Mesodermal cell (in vitro differentiated cells): ENCODE measurements at regions not wholly inside any gene's neighbourhood (a gene's known extent, or its start where the extent isn't known, plus 50 kb on each side); places are given as distances from the start of the nearest gene placed in this dataset.

Source experiments
- H3K27ac ChIP-seq: 2 replicates; pipeline ENCODE4 v1.7.0; 2013; ENCODE audit warnings: mild to moderate bottlenecking, low read depth, low read length, moderate library complexity; ENCODE audit not compliant: severe bottlenecking
- H3K36me3 ChIP-seq: 2 replicates; pipeline ENCODE4 v1.7.1; 2013; ENCODE audit warnings: mild to moderate bottlenecking, low read length, moderate library complexity; ENCODE audit not compliant: control insufficient read depth, insufficient read depth
- H3K4me1 ChIP-seq: one replicate; pipeline ENCODE4 v1.7.1; 2013; ENCODE audit warnings: mild to moderate bottlenecking, low read length; ENCODE audit not compliant: insufficient read depth, control insufficient read depth, poor library complexity, severe bottlenecking
- H3K4me3 ChIP-seq: 2 replicates; pipeline ENCODE4 v1.7.0; 2013; ENCODE audit warnings: low read length, control low read depth, mild to moderate bottlenecking; ENCODE audit not compliant: insufficient read depth, poor library complexity, severe bottlenecking; ENCODE audit errors: extremely low read depth
- H3K9me3 ChIP-seq: 2 replicates; pipeline ENCODE4 v1.7.1; 2013; ENCODE audit warnings: mild to moderate bottlenecking, low read length, moderate library complexity; ENCODE audit not compliant: control insufficient read depth
- WGBS, 2 experiments: methylation state at CpG; one replicate each; pipeline ENCODE4 v1.1.5; 2013; ENCODE audit warnings: missing lambda C conversion rate in 2 of 2; ENCODE audit not compliant: insufficient coverage in 2 of 2; 5-methylcytosine and 5-hydroxymethylcytosine counted together

DNA sequence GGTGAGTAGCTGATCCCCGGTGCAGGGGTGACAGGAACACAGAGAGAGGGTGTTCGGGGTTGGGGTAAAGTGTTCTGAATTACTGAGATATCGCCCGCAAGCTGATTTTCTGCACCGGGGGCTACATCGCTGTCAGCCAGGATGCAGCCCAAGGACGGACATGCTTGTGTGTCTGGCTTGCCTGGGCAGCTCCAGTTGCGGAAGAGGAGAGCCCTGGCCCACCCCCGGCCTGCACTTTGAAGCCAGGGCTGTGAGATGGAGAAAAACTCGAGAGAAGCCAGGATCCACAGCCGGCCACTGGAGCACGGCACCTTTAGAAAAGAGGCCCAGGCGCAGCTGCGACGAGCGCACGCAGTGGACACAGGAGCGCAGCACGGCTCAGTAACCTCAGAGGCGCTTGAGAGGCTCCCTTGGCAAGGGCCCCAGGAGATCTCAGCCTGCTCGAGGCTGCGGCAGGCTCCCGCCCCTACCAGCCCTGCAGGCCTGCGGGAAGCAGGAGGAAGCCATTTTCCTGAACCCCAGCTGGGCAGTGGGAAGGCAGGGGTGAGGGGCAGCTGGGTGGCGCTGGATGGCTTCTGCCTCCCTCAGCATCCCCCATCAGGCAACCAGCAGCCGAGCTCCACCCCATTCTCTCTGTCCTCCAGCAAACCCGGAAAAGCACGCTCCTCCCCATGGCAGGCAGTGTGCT is 59.2 kb downstream of the C9orf50 start:
- Histone ChIP-seq H3K4me1 (peaks cover 28% of the 10 kb centered on the region), H3K27ac (no peak overlapping the region), H3K4me3 (no peak overlapping the region), H3K9me3 (no peaks in the 10 kb centered on the region), H3K36me3 (no peaks in the 10 kb centered on the region)
- 78% methylated on average over 22 to 27 of the region's 28 CpGs for WGBS, 2 experiments

DNA sequence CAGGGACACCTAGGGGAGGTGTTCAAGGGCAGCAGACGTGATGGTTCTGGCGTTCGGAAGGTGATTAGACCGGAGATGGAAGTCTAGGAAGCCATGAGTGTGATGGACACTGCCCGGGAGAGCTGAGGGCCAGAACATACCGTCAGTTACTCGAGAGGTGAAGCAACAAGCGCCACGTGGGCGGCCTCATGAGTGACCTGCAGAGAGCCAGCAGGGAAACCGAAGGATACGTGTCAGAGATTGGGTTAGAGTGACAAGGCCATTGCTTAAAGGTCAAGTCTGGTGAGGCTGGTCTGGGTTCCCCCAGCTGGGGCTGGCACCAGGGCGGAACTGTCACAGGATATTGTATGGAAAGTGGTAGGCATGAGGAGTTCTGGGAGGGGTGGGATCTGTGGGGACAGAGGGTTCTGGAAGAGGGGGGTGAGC is 60.0 kb downstream of the C9orf50 start:
- H3K36me3 ChIP-seq, result no peaks in the 10 kb centered on the region
- H3K4me1 ChIP-seq, result peaks cover 37% of the 10 kb centered on the region
- 91 to 93% methylated on average over 13 of the region's 13 CpGs for WGBS, 2 experiments
- no peak overlapping the region for H3K4me3 ChIP-seq
- no peak overlapping the region for H3K27ac ChIP-seq
- no peaks in the 10 kb centered on the region for H3K9me3 ChIP-seq

DNA sequence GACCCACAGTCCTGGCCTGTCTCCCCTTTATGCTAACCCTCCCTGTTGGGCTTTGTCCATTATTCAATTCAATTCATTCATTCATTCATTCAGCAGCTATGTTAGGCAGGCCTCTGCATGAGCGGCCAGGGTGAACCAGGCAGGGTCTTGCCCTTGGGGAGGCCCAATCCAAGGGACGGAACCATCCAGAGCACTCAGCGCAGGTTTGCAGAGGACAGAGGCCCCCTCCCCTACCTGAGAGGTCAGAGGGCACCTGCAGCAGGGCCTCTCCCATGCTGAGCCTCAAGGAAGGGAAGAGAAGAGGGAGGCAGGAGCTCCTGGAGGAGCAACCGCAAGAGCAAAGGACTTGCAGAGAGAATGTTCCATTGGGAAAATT is 61.4 kb downstream of the C9orf50 start:
- Histone ChIP-seq H3K4me1 (peaks cover 43% of the 10 kb centered on the region), H3K4me3 (no peak overlapping the region), H3K9me3 (no peaks in the 10 kb centered on the region), H3K36me3 (no peaks in the 10 kb centered on the region), H3K27ac (no peak overlapping the region)
- WGBS, 2 experiments, result 80% methylated on average over 2 to 3 of the region's 4 CpGs

DNA sequence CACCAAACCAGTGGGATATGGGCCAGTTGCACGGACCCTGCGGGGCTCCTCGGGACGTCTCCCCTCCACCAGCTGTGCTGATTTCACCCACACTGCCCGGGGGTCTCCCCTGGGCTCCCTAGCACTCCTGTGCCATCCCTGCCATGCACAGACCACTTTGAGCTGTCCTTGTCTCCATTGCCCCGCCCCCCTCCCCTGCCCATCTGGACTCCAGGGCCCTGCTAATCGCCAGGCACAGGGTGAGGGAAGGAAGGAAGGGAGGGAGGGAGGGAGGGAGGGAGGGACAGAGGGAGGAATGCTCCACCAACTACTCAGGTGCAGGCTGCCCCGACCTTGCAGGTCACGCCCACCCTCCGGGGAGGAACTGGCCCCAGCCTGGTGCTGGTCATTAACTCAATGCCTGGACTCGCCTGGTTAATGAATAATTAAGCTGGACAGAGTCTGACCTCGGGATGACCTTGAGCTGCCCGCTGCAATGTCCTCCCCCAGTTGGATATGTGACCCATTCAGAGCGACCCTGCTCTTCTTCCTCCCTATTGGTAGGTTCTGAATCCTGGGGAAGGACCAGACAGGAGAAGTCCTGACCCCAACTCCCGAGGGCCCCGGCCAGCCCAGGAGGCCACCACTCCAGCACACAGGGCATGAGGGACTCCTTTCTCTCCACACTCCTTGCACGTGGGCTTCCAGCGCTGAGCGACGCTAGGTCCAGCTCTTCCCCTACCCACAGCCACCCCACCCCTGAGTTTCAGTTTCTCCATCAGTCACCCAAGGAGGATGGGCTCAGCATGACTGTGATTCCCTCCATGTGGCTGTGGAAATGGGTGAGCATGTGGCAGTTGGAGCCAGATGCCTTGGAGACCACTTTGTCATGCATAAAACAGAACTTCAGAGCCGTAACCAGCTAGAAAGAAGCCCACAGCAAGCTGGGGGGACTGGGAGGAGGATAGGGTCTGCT is 62.1 kb downstream of the C9orf50 start:
- no peak overlapping the region for H3K4me3 ChIP-seq
- no peak overlapping the region for H3K27ac ChIP-seq
- no peaks in the 10 kb centered on the region for H3K36me3 ChIP-seq
- peaks cover 45% of the 10 kb centered on the region for H3K4me1 ChIP-seq
- WGBS, 2 experiments, result 50% methylated on average over 13 to 14 of the region's 21 CpGs
- H3K9me3 ChIP-seq, result no peaks in the 10 kb centered on the region

DNA sequence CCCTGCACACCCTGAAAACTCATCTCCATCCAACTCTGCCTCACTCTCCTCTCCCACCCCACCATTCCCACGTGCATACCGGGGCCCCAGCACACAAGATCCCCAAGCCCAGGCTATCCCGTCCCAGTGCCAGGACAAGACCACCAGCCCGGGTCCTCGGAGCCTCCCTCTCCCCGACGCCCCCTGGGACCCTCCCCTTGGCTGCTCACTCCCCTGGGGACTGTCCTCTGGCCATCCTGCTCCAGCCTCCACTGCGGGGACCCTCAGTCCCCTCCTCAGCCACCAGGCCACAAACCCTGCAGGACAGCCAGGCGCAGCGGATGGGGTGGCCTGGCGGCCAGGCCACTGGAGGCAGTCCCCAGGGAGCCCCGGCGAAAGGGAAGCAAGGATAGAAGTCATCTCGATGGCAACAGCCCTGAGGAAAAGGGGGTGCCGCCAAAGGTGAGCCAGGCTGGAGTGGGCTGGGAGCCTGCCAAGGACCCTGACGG is 62.8 kb downstream of the C9orf50 start:
- H3K27ac ChIP-seq, result peak overlapping the region; percentile 84
- H3K9me3 ChIP-seq, result no peaks in the 10 kb centered on the region

DNA sequence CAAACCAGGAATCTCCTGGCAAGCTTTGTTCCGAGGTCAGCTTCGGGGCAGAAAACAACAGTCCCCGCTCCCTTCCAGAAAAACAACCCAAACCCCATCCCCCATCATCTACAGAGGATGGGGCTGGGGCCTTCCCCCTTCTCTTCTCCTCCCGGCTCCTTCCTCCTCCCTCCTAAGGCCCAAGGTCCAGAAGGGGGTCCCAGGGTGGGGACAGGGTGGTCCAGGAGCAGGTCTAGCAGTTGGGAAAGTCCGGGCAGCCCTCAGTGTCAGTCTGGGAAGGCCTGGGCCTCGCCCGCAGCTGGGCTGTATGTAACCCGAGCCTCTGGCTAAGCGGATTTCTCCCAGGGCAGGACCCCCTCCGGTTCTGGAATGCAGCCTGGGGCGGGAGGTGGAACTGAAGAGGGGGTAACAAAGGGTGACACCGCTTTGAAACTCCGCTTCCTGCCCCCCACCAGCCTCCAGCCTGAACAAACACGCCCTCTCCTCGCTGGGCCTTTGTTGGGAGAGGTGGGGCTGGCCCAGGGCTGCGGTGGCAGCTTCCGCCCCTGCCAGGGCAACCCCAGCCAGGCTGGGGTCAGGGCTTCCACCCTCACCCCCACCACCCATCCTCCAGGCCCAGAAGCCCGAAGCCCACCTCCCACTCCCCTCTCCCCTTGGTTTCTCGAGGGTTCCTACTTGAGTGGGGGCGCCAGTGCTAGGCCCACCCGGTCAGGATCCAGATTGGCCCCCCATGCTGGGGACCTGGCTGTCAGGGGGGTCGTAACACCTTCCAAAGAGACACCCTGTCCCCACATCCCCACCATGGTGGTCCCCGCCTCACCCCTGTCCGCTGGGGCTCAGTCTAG is 63.5 kb downstream of the C9orf50 start:
- Histone ChIP-seq H3K36me3 (no peaks in the 10 kb centered on the region), H3K27ac (peak overlapping the region; percentile 84), H3K4me3 (no peak overlapping the region), H3K9me3 (no peaks in the 10 kb centered on the region), H3K4me1 (peaks cover 44% of the 10 kb centered on the region)
- 13 to 24% methylated on average over 13 to 16 of the region's 24 CpGs for WGBS, 2 experiments

More for the DNA sequence above, 62.8 kb downstream of the C9orf50 start:
- H3K4me1 ChIP-seq, result peaks cover 45% of the 10 kb centered on the region
- 45 to 54% methylated on average over 12 of the region's 16 CpGs for WGBS, 2 experiments
- H3K4me3 ChIP-seq, result no peak overlapping the region
- H3K36me3 ChIP-seq, result no peaks in the 10 kb centered on the region

DNA sequence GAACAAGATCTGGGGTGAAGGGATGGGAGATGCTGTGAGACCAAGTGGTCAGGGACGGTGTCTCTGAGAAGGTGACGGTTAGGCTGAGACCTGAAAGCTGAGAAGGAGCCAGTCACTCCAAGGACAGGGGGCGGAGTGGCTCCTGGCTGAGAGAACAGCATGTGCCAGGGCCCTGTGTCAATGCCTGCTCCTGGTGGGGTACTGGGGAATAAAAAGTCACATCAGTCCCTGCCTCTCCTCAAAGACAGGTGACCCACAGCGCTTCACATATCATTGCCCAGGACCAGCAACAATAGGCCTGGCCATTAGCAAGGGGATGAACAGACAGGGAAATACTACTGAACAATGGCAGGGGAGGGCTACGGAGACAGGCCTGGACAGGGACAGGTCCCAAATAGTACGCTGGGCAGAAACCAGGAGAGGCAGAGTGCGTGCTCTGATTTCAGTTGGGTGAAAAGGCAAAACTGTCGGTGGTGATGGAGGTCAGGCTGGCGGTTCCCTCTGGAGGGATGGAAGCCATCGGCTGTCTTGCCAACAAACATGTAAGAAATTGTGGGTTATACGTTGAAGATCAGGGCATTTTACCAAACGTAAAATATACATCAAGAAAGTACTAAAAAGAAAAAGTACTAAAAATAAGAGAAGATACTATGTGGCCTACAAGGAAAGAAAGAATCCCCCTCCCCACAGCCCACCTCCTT is 64.3 kb downstream of the C9orf50 start:
- 56% methylated on average over 8 of the region's 12 CpGs for WGBS, 2 experiments
- peak overlapping the region; percentile 84 for H3K27ac ChIP-seq

DNA sequence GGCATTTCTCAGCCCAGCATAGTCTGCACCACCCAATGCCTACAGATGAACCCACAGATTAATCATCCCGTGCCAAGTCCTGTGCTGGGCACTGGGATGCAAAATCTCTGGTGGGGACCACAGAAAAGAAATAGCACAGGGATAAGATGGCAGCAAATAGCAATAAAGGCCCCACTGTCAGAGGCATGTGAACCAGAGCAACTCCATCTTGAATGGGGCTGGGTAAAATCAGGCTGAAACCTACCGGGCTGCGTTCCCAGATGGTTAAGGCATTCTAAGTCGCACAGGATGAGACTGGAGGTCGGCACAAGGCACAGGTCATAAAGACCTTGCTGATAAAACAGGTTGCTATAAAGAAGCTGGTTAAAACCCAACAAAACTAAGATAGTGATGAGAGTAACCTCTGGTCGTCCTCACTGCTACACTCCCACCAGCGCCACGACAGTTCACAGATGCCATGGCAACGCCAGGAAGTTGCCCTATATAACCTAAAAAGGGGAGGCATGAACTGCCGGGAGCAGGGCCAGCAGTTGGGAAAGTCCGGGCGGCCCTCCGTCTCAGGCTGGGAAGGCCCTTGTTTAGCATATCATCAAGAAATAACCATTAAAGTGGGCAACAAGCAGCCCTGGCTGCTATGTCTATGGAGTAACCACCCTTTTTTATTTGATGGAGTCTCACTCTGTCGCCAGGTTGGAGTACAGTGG is 65.2 kb downstream of the C9orf50 start:
- Histone ChIP-seq H3K9me3 (no peaks in the 10 kb centered on the region), H3K4me1 (peaks cover 40% of the 10 kb centered on the region), H3K27ac (no peak overlapping the region), H3K36me3 (no peaks in the 10 kb centered on the region), H3K4me3 (no peak overlapping the region)
- 88 to 92% methylated on average over 11 of the region's 14 CpGs for WGBS, 2 experiments

More for the DNA sequence above, 64.3 kb downstream of the C9orf50 start:
- Histone ChIP-seq H3K4me1 (peaks cover 42% of the 10 kb centered on the region), H3K9me3 (no peaks in the 10 kb centered on the region), H3K36me3 (no peaks in the 10 kb centered on the region), H3K4me3 (no peak overlapping the region)

DNA sequence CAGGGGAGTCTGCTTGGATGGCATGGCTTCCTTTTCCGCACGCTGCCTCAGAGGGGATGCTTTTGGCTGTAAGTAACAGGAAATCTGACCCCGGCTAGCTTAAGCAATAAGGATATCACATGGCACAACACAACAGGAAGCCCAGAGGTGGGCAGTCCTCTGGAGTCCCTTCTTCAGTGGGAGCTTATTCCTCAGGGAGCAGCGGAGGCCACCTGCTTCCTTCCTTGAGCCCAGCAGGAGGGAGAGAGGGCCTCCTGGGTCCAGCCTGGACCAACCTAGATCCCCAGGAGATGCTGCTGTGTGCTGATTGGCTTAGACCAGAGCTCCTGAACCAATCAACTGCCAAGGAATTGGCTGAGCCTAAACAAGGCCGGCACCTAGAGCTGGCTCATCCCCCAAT is 66.3 kb downstream of the C9orf50 start:
- Histone ChIP-seq H3K4me1 (peaks cover 44% of the 10 kb centered on the region), H3K36me3 (no peaks in the 10 kb centered on the region), H3K4me3 (no peak overlapping the region), H3K27ac (no peak overlapping the region), H3K9me3 (no peaks in the 10 kb centered on the region)
- WGBS, 2 experiments, result 80 to 82% methylated on average over 4 of the region's 5 CpGs
